K562 (cell line): ENCODE measurements at regions not wholly inside any gene's neighbourhood (a gene's known extent, or its start where the extent isn't known, plus 50 kb on each side); places are given as distances from the start of the nearest gene placed in this dataset.

Experiments
- ATF1 ChIP-seq, 2 experiments: fragments of 450-650 bp in 1 of 2; IDR thresholded peaks; 2 replicates each; pipeline ENCODE4 v1.6.1; 2016; ENCODE audit warnings: missing compliant biosample characterization in 1 of 2, missing genetic modification characterization in 1 of 2
- DPF2 ChIP-seq: fragments of 450-650 bp; IDR thresholded peaks from 2 replicates; pipeline ENCODE4 v1.6.1; 2016
- JUND ChIP-seq, 2 experiments: IDR thresholded peaks; 2 replicates in 1 of 2; 3 replicates in 1 of 2; pipeline ENCODE4 v1.6.1; 2011; ENCODE audit warnings: borderline replicate concordance in 2 of 2, low read depth in 2 of 2, low read length in 2 of 2, improper control_type of control experiment in 1 of 2, missing biosample characterization in 1 of 2, missing genetic modification characterization in 1 of 2, missing genetic modification reagents in 1 of 2
- NFIC ChIP-seq: fragments of 450-650 bp; IDR thresholded peaks from 2 replicates; pipeline ENCODE4 v1.6.1; 2017; ENCODE audit warnings: mild to moderate bottlenecking, inconsistent platforms
- RFX5 ChIP-seq: IDR thresholded peaks from 2 replicates; pipeline ENCODE4 v1.6.1; 2011; ENCODE audit warnings: low read depth, mild to moderate bottlenecking, improper control_type of control experiment, low read length
- XRCC4 ChIP-seq: IDR thresholded peaks from one replicate; pipeline ENCODE4 v1.6.1; 2011; ENCODE audit not compliant: insufficient read depth, insufficient read length; ENCODE audit errors: extremely low read depth
- ZBTB8A ChIP-seq: fragments of 450-650 bp; IDR thresholded peaks from 2 replicates; pipeline ENCODE4 v1.6.1; 2018; ENCODE audit warnings: mild to moderate bottlenecking, moderate library complexity; ENCODE audit not compliant: partially characterized antibody
- ZNF174 ChIP-seq: fragments of 250-450 bp; sonication (Bioruptor Pico); IDR thresholded peaks from 2 replicates; pipeline ENCODE4 v1.4.0; 2020; ENCODE audit warnings: mild to moderate bottlenecking
- ZNF184 ChIP-seq: sonication (generic); formaldehyde crosslinking; IDR thresholded peaks from 2 replicates; pipeline ENCODE4 v1.5.0; 2020; ENCODE audit warnings: missing genetic modification reagents
- TF ChIP-seq, protein P1 (sequence below): sonication (generic); formaldehyde crosslinking; IDR thresholded peaks from 2 replicates; pipeline ENCODE4 v1.8.1; 2023; ENCODE audit warnings: mild to moderate bottlenecking, missing genetic modification reagents, moderate library complexity
- TF ChIP-seq, protein P2 (sequence below), 3 experiments: IDR thresholded peaks in 2 of 3; conservative IDR thresholded peaks in 1 of 3; 2 replicates each; pipeline ENCODE4 v1.5.1; 2011 to 2012; ENCODE audit warnings: low read length in 3 of 3, mild to moderate bottlenecking in 3 of 3, control low read depth in 2 of 3, improper control_type of control experiment in 1 of 3, inconsistent platforms in 1 of 3, low read depth in 1 of 3, mixed read lengths in 1 of 3, moderate library complexity in 1 of 3; ENCODE audit not compliant: insufficient read depth in 2 of 3
- TF ChIP-seq, protein P3 (sequence below): fragments of 200-800 bp; sonication (Bioruptor generic); IDR thresholded peaks from 2 replicates; pipeline ENCODE4 v1.6.1; 2016; ENCODE audit warnings: missing genetic modification characterization, missing compliant biosample characterization
- TF ChIP-seq, protein P4 (sequence below), 2 experiments: fragments of 450-650 bp; IDR thresholded peaks; 2 replicates each; pipeline ENCODE4 v1.6.1; 2016
- TF ChIP-seq, protein P5 (sequence below): fragments of 250-450 bp; sonication (Bioruptor Pico); IDR thresholded peaks from 2 replicates; pipeline ENCODE4 v1.8.0; 2022; ENCODE audit warnings: moderate library complexity, mild to moderate bottlenecking, inconsistent platforms

DNA sequence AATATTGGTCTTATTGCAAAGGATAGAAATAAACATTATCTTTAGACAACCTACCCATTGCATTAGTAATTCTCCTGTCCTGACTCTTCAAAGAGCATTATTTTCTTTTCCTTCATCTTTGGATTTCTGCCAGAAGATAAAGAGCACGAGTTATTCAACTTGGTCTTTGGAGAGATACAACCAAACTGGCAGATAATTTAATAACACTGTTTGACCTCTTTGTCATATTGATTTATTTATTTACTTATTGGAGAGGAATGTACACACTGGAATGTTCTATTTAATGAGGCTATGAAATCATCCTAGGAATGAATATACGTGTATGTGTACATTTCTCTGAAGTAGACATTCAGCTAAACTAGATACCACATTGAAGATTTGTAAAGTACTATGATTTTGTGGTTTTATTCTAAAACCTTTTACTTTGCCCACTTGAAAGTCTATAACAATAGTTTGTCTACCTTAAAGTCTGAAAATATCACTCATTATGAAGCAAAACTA is 462.1 kb downstream of the C3orf38 start:
- TF ChIP-seq XRCC4 = no peak
- no peak for TF ChIP-seq ZNF174
- TF ChIP-seq NFIC = no peak
- TF ChIP-seq, protein P1, sequence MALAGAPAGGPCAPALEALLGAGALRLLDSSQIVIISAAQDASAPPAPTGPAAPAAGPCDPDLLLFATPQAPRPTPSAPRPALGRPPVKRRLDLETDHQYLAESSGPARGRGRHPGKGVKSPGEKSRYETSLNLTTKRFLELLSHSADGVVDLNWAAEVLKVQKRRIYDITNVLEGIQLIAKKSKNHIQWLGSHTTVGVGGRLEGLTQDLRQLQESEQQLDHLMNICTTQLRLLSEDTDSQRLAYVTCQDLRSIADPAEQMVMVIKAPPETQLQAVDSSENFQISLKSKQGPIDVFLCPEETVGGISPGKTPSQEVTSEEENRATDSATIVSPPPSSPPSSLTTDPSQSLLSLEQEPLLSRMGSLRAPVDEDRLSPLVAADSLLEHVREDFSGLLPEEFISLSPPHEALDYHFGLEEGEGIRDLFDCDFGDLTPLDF (CRISPR knock-in tag) = no peak
- TF ChIP-seq DPF2 = no peak
- TF ChIP-seq, protein P2, sequence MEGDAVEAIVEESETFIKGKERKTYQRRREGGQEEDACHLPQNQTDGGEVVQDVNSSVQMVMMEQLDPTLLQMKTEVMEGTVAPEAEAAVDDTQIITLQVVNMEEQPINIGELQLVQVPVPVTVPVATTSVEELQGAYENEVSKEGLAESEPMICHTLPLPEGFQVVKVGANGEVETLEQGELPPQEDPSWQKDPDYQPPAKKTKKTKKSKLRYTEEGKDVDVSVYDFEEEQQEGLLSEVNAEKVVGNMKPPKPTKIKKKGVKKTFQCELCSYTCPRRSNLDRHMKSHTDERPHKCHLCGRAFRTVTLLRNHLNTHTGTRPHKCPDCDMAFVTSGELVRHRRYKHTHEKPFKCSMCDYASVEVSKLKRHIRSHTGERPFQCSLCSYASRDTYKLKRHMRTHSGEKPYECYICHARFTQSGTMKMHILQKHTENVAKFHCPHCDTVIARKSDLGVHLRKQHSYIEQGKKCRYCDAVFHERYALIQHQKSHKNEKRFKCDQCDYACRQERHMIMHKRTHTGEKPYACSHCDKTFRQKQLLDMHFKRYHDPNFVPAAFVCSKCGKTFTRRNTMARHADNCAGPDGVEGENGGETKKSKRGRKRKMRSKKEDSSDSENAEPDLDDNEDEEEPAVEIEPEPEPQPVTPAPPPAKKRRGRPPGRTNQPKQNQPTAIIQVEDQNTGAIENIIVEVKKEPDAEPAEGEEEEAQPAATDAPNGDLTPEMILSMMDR (IDR thresholded peaks at IDR 0.05 in 2 of 3, conservative IDR thresholded peaks at IDR 0.05 in 1 of 3; ENCODE audit: insufficient read depth in 2 of 3, low read depth in 1 of 3, low read length in 3 of 3) = no peak
- no peak for TF ChIP-seq ATF1 (CRISPR knock-in tag; IDR thresholded peaks at IDR 0.05)
- no peak for TF ChIP-seq ATF1 (tag; IDR thresholded peaks at IDR 0.05)
- TF ChIP-seq ZNF184 (CRISPR knock-in tag) = no peak
- TF ChIP-seq, protein P3, sequence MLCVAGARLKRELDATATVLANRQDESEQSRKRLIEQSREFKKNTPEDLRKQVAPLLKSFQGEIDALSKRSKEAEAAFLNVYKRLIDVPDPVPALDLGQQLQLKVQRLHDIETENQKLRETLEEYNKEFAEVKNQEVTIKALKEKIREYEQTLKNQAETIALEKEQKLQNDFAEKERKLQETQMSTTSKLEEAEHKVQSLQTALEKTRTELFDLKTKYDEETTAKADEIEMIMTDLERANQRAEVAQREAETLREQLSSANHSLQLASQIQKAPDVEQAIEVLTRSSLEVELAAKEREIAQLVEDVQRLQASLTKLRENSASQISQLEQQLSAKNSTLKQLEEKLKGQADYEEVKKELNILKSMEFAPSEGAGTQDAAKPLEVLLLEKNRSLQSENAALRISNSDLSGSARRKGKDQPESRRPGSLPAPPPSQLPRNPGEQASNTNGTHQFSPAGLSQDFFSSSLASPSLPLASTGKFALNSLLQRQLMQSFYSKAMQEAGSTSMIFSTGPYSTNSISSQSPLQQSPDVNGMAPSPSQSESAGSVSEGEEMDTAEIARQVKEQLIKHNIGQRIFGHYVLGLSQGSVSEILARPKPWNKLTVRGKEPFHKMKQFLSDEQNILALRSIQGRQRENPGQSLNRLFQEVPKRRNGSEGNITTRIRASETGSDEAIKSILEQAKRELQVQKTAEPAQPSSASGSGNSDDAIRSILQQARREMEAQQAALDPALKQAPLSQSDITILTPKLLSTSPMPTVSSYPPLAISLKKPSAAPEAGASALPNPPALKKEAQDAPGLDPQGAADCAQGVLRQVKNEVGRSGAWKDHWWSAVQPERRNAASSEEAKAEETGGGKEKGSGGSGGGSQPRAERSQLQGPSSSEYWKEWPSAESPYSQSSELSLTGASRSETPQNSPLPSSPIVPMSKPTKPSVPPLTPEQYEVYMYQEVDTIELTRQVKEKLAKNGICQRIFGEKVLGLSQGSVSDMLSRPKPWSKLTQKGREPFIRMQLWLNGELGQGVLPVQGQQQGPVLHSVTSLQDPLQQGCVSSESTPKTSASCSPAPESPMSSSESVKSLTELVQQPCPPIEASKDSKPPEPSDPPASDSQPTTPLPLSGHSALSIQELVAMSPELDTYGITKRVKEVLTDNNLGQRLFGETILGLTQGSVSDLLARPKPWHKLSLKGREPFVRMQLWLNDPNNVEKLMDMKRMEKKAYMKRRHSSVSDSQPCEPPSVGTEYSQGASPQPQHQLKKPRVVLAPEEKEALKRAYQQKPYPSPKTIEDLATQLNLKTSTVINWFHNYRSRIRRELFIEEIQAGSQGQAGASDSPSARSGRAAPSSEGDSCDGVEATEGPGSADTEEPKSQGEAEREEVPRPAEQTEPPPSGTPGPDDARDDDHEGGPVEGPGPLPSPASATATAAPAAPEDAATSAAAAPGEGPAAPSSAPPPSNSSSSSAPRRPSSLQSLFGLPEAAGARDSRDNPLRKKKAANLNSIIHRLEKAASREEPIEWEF (CRISPR knock-in tag) = no peak
- no peak for TF ChIP-seq ZBTB8A
- no peak for TF ChIP-seq JUND (IDR thresholded peaks at IDR 0.05; ENCODE audit: borderline replicate concordance, low read depth, low read length)
- no peak for TF ChIP-seq JUND (tag; IDR thresholded peaks at IDR 0.05; ENCODE audit: borderline replicate concordance, low read depth, low read length)
- TF ChIP-seq, protein P4, sequence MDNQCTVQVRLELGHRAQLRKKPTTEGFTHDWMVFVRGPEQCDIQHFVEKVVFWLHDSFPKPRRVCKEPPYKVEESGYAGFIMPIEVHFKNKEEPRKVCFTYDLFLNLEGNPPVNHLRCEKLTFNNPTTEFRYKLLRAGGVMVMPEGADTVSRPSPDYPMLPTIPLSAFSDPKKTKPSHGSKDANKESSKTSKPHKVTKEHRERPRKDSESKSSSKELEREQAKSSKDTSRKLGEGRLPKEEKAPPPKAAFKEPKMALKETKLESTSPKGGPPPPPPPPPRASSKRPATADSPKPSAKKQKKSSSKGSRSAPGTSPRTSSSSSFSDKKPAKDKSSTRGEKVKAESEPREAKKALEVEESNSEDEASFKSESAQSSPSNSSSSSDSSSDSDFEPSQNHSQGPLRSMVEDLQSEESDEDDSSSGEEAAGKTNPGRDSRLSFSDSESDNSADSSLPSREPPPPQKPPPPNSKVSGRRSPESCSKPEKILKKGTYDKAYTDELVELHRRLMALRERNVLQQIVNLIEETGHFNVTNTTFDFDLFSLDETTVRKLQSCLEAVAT (IDR thresholded peaks at IDR 0.05) = no peak
- TF ChIP-seq RFX5 = no peak
- TF ChIP-seq, protein P5, sequence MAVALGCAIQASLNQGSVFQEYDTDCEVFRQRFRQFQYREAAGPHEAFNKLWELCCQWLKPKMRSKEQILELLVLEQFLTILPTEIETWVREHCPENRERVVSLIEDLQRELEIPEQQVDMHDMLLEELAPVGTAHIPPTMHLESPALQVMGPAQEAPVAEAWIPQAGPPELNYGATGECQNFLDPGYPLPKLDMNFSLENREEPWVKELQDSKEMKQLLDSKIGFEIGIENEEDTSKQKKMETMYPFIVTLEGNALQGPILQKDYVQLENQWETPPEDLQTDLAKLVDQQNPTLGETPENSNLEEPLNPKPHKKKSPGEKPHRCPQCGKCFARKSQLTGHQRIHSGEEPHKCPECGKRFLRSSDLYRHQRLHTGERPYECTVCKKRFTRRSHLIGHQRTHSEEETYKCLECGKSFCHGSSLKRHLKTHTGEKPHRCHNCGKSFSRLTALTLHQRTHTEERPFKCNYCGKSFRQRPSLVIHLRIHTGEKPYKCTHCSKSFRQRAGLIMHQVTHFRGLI (CRISPR knock-in tag) = no peak
